Activated naive CD4-positive, alpha-beta T cell treated with anti-CD3 and anti-CD28 coated beads, Interleukin-2, amount 50 U/mL, for 16 hours (primary cell): ENCODE measurements at regions not wholly inside any gene's neighbourhood (a gene's known extent, or its start where the extent isn't known, plus 50 kb on each side); places are given as distances from the start of the nearest gene placed in this dataset.

Source experiments
- DNase-seq: peaks from one replicate; pipeline ENCODE4 v3.0.0-alpha.2; 2020

- DNase-seq = no peak
Measured at GRCh38 chr6:22006795-22007194, 290.0 kb downstream of the PRL start.

- no peak for DNase-seq
Measured at GRCh38 chr6:22007469-22007868, 289.4 kb downstream of the PRL start.

GRCh38 chr6:22008248-22008836 is 288.5 kb downstream of the PRL start:
- DNase-seq = no peak

GRCh38 chr6:22010102-22010501 is 286.7 kb downstream of the PRL start:
- no peak for DNase-seq

- no peak for DNase-seq
Measured at GRCh38 chr6:22015216-22015615, 281.6 kb downstream of the PRL start.

- no peak for DNase-seq
Measured at GRCh38 chr6:22015944-22016343, 280.9 kb downstream of the PRL start.

- no peak for DNase-seq
Measured at GRCh38 chr6:22017272-22017671, 279.6 kb downstream of the PRL start.

GRCh38 chr6:22017766-22018165 is 279.1 kb downstream of the PRL start:
- no peak for DNase-seq

- DNase-seq = no peak
Measured at GRCh38 chr6:22019857-22020256, 277.0 kb downstream of the PRL start.

- DNase-seq = no peak
Measured at GRCh38 chr6:22020299-22021003, 276.4 kb downstream of the PRL start.

GRCh38 chr6:22021966-22022365 is 274.9 kb downstream of the PRL start:
- no peak for DNase-seq

GRCh38 chr6:22023937-22024336 is 272.9 kb downstream of the PRL start:
- no peak for DNase-seq

GRCh38 chr6:22024973-22025467 is 271.8 kb downstream of the PRL start:
- DNase-seq = no peak

- DNase-seq = no peak
Measured at GRCh38 chr6:22025468-22026163, 271.2 kb downstream of the PRL start.

GRCh38 chr6:22026164-22026678 is 270.6 kb downstream of the PRL start:
- no peak for DNase-seq

GRCh38 chr6:22027040-22027725 is 269.7 kb downstream of the PRL start:
- no peak for DNase-seq

GRCh38 chr6:22028403-22029090 is 268.3 kb downstream of the PRL start:
- no peak for DNase-seq

GRCh38 chr6:22029171-22029570 is 267.7 kb downstream of the PRL start:
- no peak for DNase-seq

- DNase-seq = no peak
Measured at GRCh38 chr6:22030730-22031619, 265.9 kb downstream of the PRL start.

- no peak for DNase-seq
Measured at GRCh38 chr6:22035690-22036089, 261.1 kb downstream of the PRL start.

GRCh38 chr6:22036275-22036674 is 260.6 kb downstream of the PRL start:
- no peak for DNase-seq

GRCh38 chr6:22036699-22037098 is 260.1 kb downstream of the PRL start:
- no peak for DNase-seq
